Epithelial cell of esophagus (primary cell): ENCODE measurements at regions not wholly inside any gene's neighbourhood (a gene's known extent, or its start where the extent isn't known, plus 50 kb on each side); places are given as distances from the start of the nearest gene placed in this dataset.

Experiments
- DNase-seq: peaks from one replicate; pipeline ENCODE4 v3.0.0; 2010; ENCODE audit warnings: low read depth
- H3K4me3 ChIP-seq: 2 replicates; pipeline ENCODE4 v1.5.1; 2011; ENCODE audit warnings: mild to moderate bottlenecking, low read length, control low read depth
- CTCF ChIP-seq: IDR thresholded peaks from 2 replicates; pipeline ENCODE4 v1.5.1; 2011; ENCODE audit warnings: low read depth, mild to moderate bottlenecking, low read length, control low read depth, inconsistent platforms; ENCODE audit not compliant: insufficient read depth; ENCODE audit errors: missing control alignments

GRCh38 chr2:122908159-122908558 is 1116.9 kb upstream of the CNTNAP5 start:
- TF ChIP-seq CTCF, result no peak
- no peak for DNase-seq
- H3K4me3 ChIP-seq, result no peak overlapping the region

GRCh38 chr2:122927197-122927596 is 1097.9 kb upstream of the CNTNAP5 start:
- no peak for DNase-seq
- no peak for TF ChIP-seq CTCF
- no peak overlapping the region for H3K4me3 ChIP-seq

- TF ChIP-seq CTCF, result no peak
- H3K4me3 ChIP-seq, result no peak overlapping the region
Measured at GRCh38 chr2:122927710-122928557, 1097.2 kb upstream of the CNTNAP5 start.

GRCh38 chr2:122929347-122929746 is 1095.7 kb upstream of the CNTNAP5 start:
- H3K4me3 ChIP-seq, result no peak overlapping the region
- TF ChIP-seq CTCF, result no peak
- no peak for DNase-seq

More at GRCh38 chr2:122927710-122928557, 1097.2 kb upstream of the CNTNAP5 start:
- DNase-seq, result no peak

- TF ChIP-seq CTCF, result no peak
- no peak overlapping the region for H3K4me3 ChIP-seq
- no peak for DNase-seq
Measured at GRCh38 chr2:122935506-122935905, 1089.6 kb upstream of the CNTNAP5 start.

GRCh38 chr2:122939796-122940195 is 1085.3 kb upstream of the CNTNAP5 start:
- no peak overlapping the region for H3K4me3 ChIP-seq

More at GRCh38 chr2:122939796-122940195, 1085.3 kb upstream of the CNTNAP5 start:
- DNase-seq, result no peak
- no peak for TF ChIP-seq CTCF
